GM18508 (cell line): ENCODE measurements at regions not wholly inside any gene's neighbourhood (a gene's known extent, or its start where the extent isn't known, plus 50 kb on each side); places are given as distances from the start of the nearest gene placed in this dataset.

Experiments used
- ATAC-seq: cut with Tn5 transposase; IDR thresholded peaks from one replicate; pipeline ENCODE4 v1.9.1; 2021; ENCODE audit warnings: moderate number of reproducible peaks; ENCODE audit not compliant: insufficient read depth, unreplicated experiment

- no peak for ATAC-seq
These were observed 199.8 kb downstream of the COG6 start for GRCh38 chr13:39855236-39855635.

GRCh38 chr13:39856714-39857113 lies 201.3 kb downstream of the COG6 start:
- no peak for ATAC-seq

- ATAC-seq, result no peak
These were observed 203.3 kb downstream of the COG6 start for GRCh38 chr13:39858794-39859193.

GRCh38 chr13:39859898-39860297 lies 204.4 kb downstream of the COG6 start:
- no peak for ATAC-seq

- ATAC-seq, result no peak
These were observed 207.4 kb downstream of the COG6 start for GRCh38 chr13:39862900-39863299.

GRCh38 chr13:39864221-39864620 lies 208.8 kb downstream of the COG6 start:
- ATAC-seq, result no peak

GRCh38 chr13:39866722-39867121 lies 211.3 kb downstream of the COG6 start:
- no peak for ATAC-seq

DNA sequence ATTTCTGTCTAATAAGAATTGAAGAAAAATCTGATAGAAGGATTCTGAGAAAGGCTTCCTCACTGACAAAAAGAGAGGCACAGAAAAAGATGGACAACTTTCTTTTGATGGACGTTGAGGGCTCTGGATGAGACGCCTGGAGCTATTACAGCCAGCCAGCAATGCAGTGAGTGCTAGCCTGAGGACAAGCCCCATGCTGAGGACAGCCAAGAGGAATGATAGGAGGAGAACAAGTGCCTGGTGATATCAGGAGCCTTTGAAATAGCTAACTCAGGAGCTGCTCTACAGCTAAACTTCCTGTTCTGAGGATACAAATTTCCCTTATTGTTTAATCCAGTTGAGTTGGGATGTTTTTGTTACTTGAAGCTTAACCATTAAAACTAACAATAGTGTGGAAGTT lies 212.3 kb downstream of the COG6 start:
- ATAC-seq, result no peak

- no peak for ATAC-seq
These were observed 214.8 kb downstream of the COG6 start for GRCh38 chr13:39870197-39870747.

DNA sequence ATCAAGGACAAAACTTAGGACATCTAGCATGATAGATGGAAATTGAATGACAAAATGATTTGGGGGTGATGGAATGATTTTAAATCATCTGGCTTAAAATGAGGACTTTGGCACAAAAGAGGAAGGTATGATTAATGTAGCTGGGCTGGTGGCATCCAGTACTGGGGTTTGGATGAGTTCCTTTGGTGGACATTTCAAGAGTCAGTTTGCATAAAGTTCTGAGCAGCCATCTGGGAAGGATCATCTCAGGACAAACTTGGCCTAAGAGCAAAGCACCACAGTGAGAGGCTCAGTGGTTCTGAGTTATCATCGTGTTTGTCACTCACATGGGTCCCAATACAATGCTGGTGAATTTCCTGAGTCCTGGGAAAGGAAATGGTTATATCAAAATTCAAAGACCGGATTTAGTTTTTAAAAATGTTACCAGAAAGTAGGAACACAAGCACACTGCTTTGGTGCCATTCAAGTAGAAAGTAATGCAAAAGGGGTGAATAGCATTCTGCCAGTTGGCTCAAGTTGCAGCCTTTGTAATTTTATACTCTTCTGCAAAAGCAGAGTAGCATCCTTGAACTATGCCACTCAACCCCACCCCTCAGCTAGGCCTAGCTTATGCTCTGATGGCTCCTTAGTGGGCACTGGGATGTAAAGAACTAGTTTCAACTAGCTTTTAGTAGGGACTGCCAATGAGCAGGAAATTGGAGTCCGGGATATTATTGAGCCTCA lies 219.0 kb downstream of the COG6 start:
- no peak for ATAC-seq

DNA sequence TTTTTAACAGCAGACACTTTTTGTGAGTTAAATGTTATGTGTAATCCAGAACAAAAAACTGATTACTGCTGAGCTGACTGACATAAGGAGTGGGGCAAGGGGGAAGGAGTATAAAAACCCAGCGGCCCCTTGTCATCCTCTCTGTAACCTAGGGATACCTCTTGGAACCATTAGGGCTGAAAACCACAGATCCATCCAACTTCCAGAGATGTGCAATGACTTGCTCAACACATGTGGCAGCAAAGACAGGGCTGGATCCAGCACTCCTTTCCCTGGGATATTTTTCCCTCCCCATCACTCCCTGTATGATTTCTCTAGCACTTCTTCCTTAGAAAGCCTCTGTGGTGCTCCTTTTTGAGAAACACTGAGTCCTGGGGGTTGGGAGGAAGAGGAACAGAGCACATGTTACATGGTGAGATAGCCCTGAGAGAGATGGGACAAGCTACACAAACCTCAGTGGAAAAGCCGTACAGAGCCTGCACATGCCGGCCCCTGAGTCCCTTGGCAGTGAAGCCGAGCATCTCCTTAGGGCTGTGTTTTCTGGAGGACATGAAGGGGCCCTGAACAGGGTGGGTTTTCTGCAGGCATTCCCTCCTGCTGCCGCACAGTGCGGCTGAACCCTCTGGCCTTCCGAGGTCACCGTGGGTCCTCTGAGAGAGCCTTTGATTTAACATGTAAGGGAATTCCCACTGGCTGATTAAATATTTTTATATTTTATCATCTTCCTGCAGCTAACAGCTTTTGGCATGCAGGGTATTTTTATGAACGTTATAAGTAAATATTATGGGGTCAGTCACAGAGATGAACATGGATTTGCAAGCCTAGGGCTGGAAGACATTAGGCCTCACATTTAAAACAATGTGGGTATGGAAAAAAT lies 219.9 kb downstream of the COG6 start:
- no peak for ATAC-seq

DNA sequence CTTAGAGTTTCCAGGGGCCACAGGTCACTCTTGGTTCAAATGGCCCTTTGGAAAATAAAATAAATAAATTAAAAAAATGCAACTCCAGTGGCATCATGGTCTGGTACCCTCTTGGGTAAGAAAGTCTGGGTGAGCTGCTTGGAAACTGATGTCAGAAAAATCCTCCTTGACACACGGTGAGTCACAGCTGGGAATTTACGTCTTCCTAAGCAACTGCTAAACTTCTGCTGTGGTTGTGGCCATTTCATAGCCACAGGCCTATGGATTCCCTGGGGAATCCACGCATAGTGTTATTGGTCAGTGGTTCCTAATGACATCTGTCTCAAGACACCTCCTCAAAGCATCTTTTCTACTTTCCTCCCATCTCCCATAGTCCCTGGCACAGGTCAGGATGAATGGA lies 220.8 kb downstream of the COG6 start:
- ATAC-seq, result no peak

DNA sequence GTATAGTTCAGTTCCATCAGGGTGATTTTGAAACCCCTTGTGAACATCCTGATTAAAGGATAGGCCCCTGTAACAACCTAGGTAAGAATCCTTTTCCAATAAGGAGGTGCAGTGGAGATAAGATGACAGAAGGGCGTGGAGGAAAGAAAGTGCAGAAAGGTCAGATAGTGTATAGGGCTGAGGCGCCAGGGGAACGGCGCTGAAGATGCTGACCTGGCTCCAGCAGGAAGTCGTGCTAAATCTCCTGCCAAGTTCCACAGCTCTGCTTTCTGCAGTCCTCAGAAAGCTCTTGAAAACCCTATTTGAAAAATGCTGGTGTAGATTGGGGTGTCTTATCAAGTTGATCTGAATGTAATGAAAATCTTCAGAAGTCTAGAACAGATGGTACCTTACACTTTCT lies 221.7 kb downstream of the COG6 start:
- ATAC-seq, result no peak

GRCh38 chr13:39879286-39880035 lies 224.0 kb downstream of the COG6 start:
- ATAC-seq, result no peak

GRCh38 chr13:39881383-39881782 lies 225.9 kb downstream of the COG6 start:
- no peak for ATAC-seq

DNA sequence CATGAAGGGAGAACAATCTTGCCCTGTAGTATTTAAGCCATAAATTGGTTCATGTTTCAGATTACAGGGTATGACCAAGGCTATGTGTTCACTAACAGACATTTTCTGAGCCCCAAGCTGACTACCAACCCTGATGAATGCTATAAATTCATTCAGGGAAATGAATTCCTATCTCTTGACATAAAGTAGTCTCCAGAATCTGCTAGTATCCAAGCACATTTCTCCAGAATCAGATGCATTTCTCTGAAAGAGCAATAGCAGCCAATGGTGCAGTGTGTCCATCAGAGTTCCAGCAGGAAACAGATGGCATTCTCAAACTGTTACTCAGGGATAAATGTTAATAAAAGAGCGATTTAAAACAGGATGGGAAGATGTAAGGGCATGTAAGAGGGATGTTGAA lies 226.4 kb downstream of the COG6 start:
- ATAC-seq, result no peak

DNA sequence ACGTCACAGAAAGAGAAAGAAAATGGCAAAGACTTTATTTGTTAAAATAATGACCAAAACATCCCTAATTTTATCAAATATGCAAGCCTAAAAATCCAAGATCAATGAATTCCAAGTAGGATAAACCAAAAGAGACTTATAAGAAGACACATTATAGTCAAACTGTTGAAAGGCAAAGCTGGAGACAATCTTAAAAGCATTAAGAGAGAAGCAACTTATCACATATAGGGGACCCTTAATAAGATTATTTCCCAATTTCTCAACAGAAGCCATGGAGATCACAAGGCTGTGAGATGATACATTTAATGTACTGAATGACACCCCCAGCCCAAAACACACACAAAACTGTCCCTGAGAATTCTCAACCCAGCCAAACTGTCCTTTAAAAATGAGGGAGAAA lies 228.7 kb downstream of the COG6 start:
- ATAC-seq, result no peak

GRCh38 chr13:39886336-39886735 lies 230.9 kb downstream of the COG6 start:
- ATAC-seq, result no peak

DNA sequence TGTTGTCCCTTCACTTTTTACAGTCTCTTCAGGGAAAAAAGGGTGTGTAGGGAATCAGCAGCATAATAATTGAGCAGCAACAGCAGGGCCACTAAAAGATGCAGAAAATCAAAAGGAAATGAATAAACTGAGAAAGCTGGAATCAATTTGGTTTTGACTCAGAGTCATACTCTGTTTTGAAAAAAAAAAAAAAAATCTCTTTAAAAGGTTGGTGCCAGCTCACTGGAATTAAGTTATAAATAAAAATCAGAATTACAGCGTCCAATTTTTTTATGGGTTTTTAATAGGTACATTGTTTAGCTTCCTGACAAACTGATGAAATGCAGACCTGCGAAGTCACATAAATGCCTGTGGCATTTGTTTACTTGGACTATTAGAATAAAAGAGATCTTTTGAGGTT lies 231.9 kb downstream of the COG6 start:
- ATAC-seq, result no peak

GRCh38 chr13:39888865-39889810 lies 233.7 kb downstream of the COG6 start:
- no peak for ATAC-seq
